ENCODE measurements at regions not wholly inside any gene's neighbourhood (a gene's known extent, or its start where the extent isn't known, plus 50 kb on each side); places are given as distances from the start of the nearest gene placed in this dataset.

DNA sequence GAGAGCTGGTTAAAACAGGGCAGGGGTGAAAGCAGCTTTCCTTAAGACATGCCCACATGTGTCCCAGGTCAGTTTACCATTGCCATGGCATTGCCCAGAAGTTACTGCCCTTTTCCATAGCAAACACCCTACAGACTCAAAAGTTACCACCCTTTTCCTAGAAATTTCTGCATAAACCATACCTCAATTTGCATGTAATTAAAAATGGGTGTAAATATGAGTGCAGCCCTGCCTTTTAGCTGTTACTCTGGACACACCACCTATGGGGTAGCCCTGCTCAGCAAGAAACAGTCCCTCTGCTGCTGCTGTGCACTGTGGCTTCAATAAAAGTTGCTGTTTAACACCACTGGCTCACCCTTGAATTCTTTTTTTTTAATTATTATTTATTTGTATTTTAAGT, 168.5 kb upstream of the C16orf82 start:
- CTCF ChIA-PET: no interaction called here
- TF ChIP-seq, protein P1, sequence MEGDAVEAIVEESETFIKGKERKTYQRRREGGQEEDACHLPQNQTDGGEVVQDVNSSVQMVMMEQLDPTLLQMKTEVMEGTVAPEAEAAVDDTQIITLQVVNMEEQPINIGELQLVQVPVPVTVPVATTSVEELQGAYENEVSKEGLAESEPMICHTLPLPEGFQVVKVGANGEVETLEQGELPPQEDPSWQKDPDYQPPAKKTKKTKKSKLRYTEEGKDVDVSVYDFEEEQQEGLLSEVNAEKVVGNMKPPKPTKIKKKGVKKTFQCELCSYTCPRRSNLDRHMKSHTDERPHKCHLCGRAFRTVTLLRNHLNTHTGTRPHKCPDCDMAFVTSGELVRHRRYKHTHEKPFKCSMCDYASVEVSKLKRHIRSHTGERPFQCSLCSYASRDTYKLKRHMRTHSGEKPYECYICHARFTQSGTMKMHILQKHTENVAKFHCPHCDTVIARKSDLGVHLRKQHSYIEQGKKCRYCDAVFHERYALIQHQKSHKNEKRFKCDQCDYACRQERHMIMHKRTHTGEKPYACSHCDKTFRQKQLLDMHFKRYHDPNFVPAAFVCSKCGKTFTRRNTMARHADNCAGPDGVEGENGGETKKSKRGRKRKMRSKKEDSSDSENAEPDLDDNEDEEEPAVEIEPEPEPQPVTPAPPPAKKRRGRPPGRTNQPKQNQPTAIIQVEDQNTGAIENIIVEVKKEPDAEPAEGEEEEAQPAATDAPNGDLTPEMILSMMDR (conservative IDR thresholded peaks at IDR 0.05; ENCODE audit: low read depth): no peak
- POLR2A ChIA-PET (ENCODE audit: low non-redundant PET): no interaction called here
- no peak for DNase-seq (ENCODE audit: low spot score)
- no peak overlapping the region for H3K27ac ChIP-seq

DNA sequence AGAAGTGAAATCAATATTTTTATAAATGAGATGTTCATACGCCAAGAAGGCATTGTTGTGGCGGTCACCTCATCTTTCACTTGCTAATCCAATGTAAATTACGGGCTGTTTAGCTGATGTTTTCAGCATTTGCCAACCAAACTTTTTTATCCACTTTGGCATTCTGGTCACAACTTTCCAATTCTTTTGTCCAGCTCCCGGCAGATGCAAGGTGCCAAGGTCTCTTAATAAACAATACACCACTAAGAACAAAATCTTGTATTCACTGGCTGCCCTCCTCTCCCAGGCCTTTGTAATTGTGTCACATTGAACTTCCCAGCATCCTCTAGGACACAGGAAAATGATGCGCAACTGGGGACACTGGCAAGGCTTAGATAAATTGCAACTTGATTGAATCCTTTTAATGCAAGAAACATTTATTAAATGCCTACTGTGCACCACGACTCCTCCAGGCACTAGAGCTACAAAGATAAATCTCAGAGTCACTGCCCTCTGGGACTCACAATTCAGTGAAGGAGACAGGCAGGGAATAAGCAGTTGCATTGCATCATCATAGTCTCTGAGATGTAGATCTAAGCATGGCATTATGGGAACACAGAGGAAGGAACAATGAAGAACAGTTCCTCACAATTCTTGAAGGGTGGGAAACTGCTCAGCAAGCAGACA, 165.4 kb upstream of the C16orf82 start:
- CTCF ChIA-PET: no interaction called here
- TF ChIP-seq, protein P1 (conservative IDR thresholded peaks at IDR 0.05; ENCODE audit: low read depth): no peak
- H3K27ac ChIP-seq: no peak overlapping the region
- no peak for DNase-seq (ENCODE audit: low spot score)
- POLR2A ChIA-PET (ENCODE audit: low non-redundant PET): no interaction called here

DNA sequence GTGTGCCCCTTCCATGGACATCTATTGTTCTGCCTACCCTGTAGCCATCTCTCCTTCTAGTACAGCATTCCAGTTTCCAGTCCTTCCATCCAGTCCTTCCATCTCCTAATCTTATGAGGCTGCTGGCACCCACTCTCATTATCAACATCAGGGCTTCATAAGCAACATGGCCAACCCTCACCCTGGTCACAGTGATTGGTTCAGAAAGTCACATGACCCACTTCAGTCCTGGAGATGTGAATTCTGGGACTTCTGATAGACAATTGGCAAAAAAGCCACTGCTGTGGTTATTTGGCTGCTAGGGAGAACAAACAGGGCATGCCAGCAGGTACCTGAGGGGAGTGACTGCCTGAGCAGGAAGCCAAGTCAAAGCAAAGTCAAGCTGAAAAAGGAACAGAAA, 164.7 kb upstream of the C16orf82 start:
- CTCF ChIA-PET: no interaction called here
- no peak overlapping the region for H3K27ac ChIP-seq
- POLR2A ChIA-PET (ENCODE audit: low non-redundant PET): no interaction called here
- TF ChIP-seq, protein P1 (conservative IDR thresholded peaks at IDR 0.05; ENCODE audit: low read depth): no peak
- DNase-seq (ENCODE audit: low spot score): no peak

DNA sequence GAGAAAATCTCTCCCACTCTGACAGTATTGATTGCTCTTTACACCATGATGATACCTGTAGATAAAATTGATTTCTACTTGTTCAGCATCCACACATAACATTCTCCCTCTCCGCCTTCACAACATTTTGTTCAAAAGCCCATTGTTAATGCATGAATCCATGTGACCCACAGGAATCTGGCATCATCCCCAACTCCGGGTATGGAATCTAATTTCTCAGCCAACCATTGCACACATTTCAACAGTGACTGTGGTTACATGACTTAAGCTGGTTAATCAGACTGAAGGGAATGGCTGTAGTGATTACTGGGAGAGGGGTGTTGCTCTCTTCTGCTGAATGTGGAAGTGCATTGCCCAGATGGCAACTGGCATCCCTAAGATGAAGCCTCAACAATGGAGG, 161.4 kb upstream of the C16orf82 start:
- H3K27ac ChIP-seq: no peak overlapping the region

DNA sequence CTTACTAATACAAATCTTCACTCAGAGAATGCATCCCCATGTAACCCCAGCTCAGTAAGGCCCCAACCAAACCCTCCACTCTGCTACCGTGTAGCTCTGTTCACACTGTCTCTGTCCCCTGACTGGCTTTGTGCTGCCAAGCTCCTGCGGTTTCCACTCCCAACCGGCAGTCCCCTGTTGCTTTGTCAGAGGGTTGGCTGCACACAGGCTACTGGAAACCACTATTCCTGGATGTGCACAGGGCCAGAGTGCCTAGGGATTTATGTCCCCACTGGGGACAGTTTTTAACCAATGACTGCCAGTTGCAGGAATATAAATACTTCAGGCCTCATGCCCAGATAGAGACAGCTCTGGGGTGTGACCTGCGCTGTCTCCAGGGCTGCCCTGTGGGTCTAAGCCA, 157.1 kb upstream of the C16orf82 start:
- POLR2A ChIA-PET (ENCODE audit: low non-redundant PET): no interaction called here
- H3K27ac ChIP-seq: no peak overlapping the region
- TF ChIP-seq, protein P1 (conservative IDR thresholded peaks at IDR 0.05; ENCODE audit: low read depth): no peak
- no peak for DNase-seq (ENCODE audit: low spot score)
- CTCF ChIA-PET: no interaction called here

More for the DNA sequence above, 161.4 kb upstream of the C16orf82 start:
- DNase-seq (ENCODE audit: low spot score): no peak
- POLR2A ChIA-PET (ENCODE audit: low non-redundant PET): no interaction called here
- CTCF ChIA-PET: no interaction called here
- TF ChIP-seq, protein P1 (conservative IDR thresholded peaks at IDR 0.05; ENCODE audit: low read depth): no peak

DNA sequence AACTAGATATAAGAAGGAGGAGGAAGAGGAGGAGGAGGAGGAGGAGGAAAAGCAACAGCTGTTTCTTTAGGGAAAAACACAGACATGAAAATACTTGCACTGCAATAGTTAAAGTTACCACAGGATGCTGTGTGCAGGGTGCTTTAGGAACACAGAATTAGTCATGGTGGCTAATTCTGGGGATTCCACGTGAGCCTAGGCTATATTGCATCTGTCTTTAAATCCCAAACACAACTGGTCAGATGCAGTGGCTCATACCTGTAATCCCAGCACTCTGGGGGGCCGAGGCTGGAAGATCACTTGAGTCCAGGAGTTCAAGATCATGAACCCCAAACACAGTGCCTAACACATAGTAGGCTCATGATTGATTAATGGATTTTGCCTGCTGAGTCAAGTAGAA, 155.3 kb upstream of the C16orf82 start:
- TF ChIP-seq, protein P1 (conservative IDR thresholded peaks at IDR 0.05; ENCODE audit: low read depth): no peak
- POLR2A ChIA-PET (ENCODE audit: low non-redundant PET): no interaction called here
- CTCF ChIA-PET: no interaction called here
- H3K27ac ChIP-seq: no peak overlapping the region
- DNase-seq (ENCODE audit: low spot score): no peak
